H9 (cell line): ENCODE measurements at regions not wholly inside any gene's neighbourhood (a gene's known extent, or its start where the extent isn't known, plus 50 kb on each side); places are given as distances from the start of the nearest gene placed in this dataset.

Experiments
- DNase-seq: peaks from one replicate; pipeline ENCODE4 v3.0.0-alpha.2; 2017
- H2AFZ ChIP-seq: one replicate; pipeline ENCODE4 v1.6.1; 2013; ENCODE audit warnings: mild to moderate bottlenecking, low read length, control low read depth, moderate library complexity
- H2AK5ac ChIP-seq: 2 replicates; pipeline ENCODE4 v1.6.1; 2013; ENCODE audit warnings: low read length, control low read depth, mixed read lengths; ENCODE audit not compliant: insufficient read length
- H2BK120ac ChIP-seq: one replicate; pipeline ENCODE4 v1.6.1; 2013; ENCODE audit warnings: low read depth, mild to moderate bottlenecking, low read length, control low read depth, inconsistent platforms; ENCODE audit not compliant: poor library complexity, severe bottlenecking
- H2BK12ac ChIP-seq: 2 replicates; pipeline ENCODE4 v1.6.1; 2013; ENCODE audit warnings: low read length, control low read depth, mixed read lengths, low read depth; ENCODE audit not compliant: insufficient read length
- H2BK15ac ChIP-seq: 2 replicates; pipeline ENCODE4 v1.6.1; 2013; ENCODE audit warnings: low read depth, low read length, control low read depth
- H2BK20ac ChIP-seq: one replicate; pipeline ENCODE4 v1.6.1; 2013; ENCODE audit warnings: low read depth, mild to moderate bottlenecking, low read length, control low read depth, inconsistent platforms; ENCODE audit not compliant: poor library complexity, severe bottlenecking
- H2BK5ac ChIP-seq: 2 replicates; pipeline ENCODE4 v1.6.1; 2013; ENCODE audit warnings: low read length, control low read depth, mixed read lengths; ENCODE audit not compliant: insufficient read length
- H3K14ac ChIP-seq: 2 replicates; pipeline ENCODE4 v1.6.1; 2013; ENCODE audit warnings: low read length, control low read depth; ENCODE audit not compliant: insufficient read depth
- H3K18ac ChIP-seq: 2 replicates; pipeline ENCODE4 v1.6.1; 2013; ENCODE audit warnings: low read depth, mild to moderate bottlenecking, mixed read lengths, low read length, control low read depth; ENCODE audit not compliant: insufficient read length
- H3K23ac ChIP-seq: 2 replicates; pipeline ENCODE4 v1.6.1; 2013; ENCODE audit warnings: low read length, control low read depth, mixed read lengths, low read depth; ENCODE audit not compliant: insufficient read length
- H3K23me2 ChIP-seq: 2 replicates; pipeline ENCODE4 v1.6.1; 2013; ENCODE audit warnings: low read depth, mild to moderate bottlenecking, mixed read lengths, low read length, control low read depth; ENCODE audit not compliant: insufficient read length, poor library complexity, severe bottlenecking
- H3K27ac ChIP-seq: 2 replicates; pipeline ENCODE4 v1.5.1; 2013; ENCODE audit warnings: low read length, control low read depth, mixed read lengths, low read depth; ENCODE audit not compliant: insufficient read length
- H3K27me3 ChIP-seq: 2 replicates; pipeline ENCODE4 v1.6.1; 2013; ENCODE audit warnings: low read length, control low read depth, inconsistent platforms; ENCODE audit not compliant: insufficient read depth
- H3K4ac ChIP-seq: 2 replicates; pipeline ENCODE4 v1.6.1; 2013; ENCODE audit warnings: low read depth, mild to moderate bottlenecking, control low read depth, inconsistent platforms, low read length, moderate library complexity
- H3K4me1 ChIP-seq: 2 replicates; pipeline ENCODE4 v1.6.1; 2013; ENCODE audit warnings: low read length, control low read depth, inconsistent platforms; ENCODE audit not compliant: insufficient read depth
- H3K4me2 ChIP-seq: 2 replicates; pipeline ENCODE4 v1.6.1; 2013; ENCODE audit warnings: low read length, control low read depth, mixed read lengths; ENCODE audit not compliant: insufficient read length, insufficient read depth
- H3K56ac ChIP-seq: 2 replicates; pipeline ENCODE4 v1.6.1; 2013; ENCODE audit warnings: low read depth, mild to moderate bottlenecking, mixed read lengths, low read length, control low read depth; ENCODE audit not compliant: insufficient read length
- H3K79me1 ChIP-seq: 2 replicates; pipeline ENCODE4 v1.6.1; 2013; ENCODE audit warnings: low read depth, mild to moderate bottlenecking, moderate library complexity, low read length, control low read depth, inconsistent platforms; ENCODE audit not compliant: insufficient read depth, poor library complexity, severe bottlenecking
- H3K79me2 ChIP-seq: 2 replicates; pipeline ENCODE4 v1.6.1; 2013; ENCODE audit warnings: low read length, control low read depth, inconsistent platforms; ENCODE audit not compliant: insufficient read depth
- H3K9ac ChIP-seq: 2 replicates; pipeline ENCODE4 v1.6.1; 2013; ENCODE audit warnings: low read length, control low read depth, mixed read lengths; ENCODE audit not compliant: insufficient read length; ENCODE audit errors: extremely low read depth
- H3K9me3 ChIP-seq: one replicate; pipeline ENCODE4 v1.6.1; 2013; ENCODE audit warnings: low read depth, low read length, inconsistent platforms; ENCODE audit not compliant: control insufficient read depth
- H3T11ph ChIP-seq: one replicate; pipeline ENCODE4 v1.6.1; 2013; ENCODE audit warnings: mild to moderate bottlenecking, low read length, control low read depth, inconsistent platforms
- H4K20me1 ChIP-seq: one replicate; pipeline ENCODE4 v1.6.1; 2013; ENCODE audit not compliant: control insufficient read depth, insufficient read length, insufficient read depth
- H4K5ac ChIP-seq: 2 replicates; pipeline ENCODE4 v1.6.1; 2013; ENCODE audit warnings: low read depth, mild to moderate bottlenecking, mixed read lengths, low read length, control low read depth; ENCODE audit not compliant: insufficient read length
- H4K8ac ChIP-seq: replicated peaks from 2 replicates; pipeline ENCODE4 v1.6.1; 2013; ENCODE audit warnings: low read length, control low read depth, mixed read lengths, low read depth; ENCODE audit not compliant: insufficient read length
- H4K91ac ChIP-seq: 2 replicates; pipeline ENCODE4 v1.6.1; 2013; ENCODE audit warnings: low read depth, mild to moderate bottlenecking, moderate library complexity, mixed read lengths, low read length, control low read depth; ENCODE audit not compliant: insufficient read length
- H3K27ac Mint-ChIP-seq, 3 experiments: 2 replicates in 2 of 3; 3 replicates in 1 of 3; pipeline ENCODE4 v1.8.0; 2020 to 2021; ENCODE audit warnings: mixed read lengths in 3 of 3, mild to moderate bottlenecking in 1 of 3, moderate library complexity in 1 of 3
- H3K27me3 Mint-ChIP-seq: 2 replicates; pipeline ENCODE4 v1.8.0; 2021; ENCODE audit warnings: low read depth, mild to moderate bottlenecking, moderate library complexity, mixed read lengths
- H3K36me3 Mint-ChIP-seq, 3 experiments: 2 replicates in 2 of 3; 3 replicates in 1 of 3; pipeline ENCODE4 v1.8.0; 2020 to 2021; ENCODE audit warnings: low read depth in 3 of 3, mixed read lengths in 3 of 3; ENCODE audit not compliant: insufficient read depth in 1 of 3
- H3K4me1 Mint-ChIP-seq, 2 experiments: 2 replicates each; pipeline ENCODE4 v1.8.0; 2020; ENCODE audit warnings: mixed read lengths in 2 of 2
- H3K4me3 Mint-ChIP-seq, 2 experiments: 2 replicates in 1 of 2; 3 replicates in 1 of 2; pipeline ENCODE4 v1.8.0; 2020 to 2021; ENCODE audit warnings: mild to moderate bottlenecking in 2 of 2, mixed read lengths in 2 of 2, moderate library complexity in 1 of 2
- H3K9me3 Mint-ChIP-seq, 2 experiments: 2 replicates in 1 of 2; 3 replicates in 1 of 2; pipeline ENCODE4 v1.8.0; 2020; ENCODE audit warnings: mild to moderate bottlenecking in 2 of 2, mixed read lengths in 2 of 2, moderate library complexity in 1 of 2
- WGBS: extraction: QIAGEN DNeasy Blood & Tissue Kit; methylation state at CpG from one replicate; pipeline ENCODE4 v1.1.7; 2013; ENCODE audit warnings: missing lambda C conversion rate, low lambda C conversion rate, mixed read lengths; ENCODE audit not compliant: insufficient read length; ENCODE audit errors: extremely low coverage; 5-methylcytosine and 5-hydroxymethylcytosine counted together
- TF ChIP-seq, protein P1 (sequence below): fragments of 200-600 bp; sonication (generic); conservative IDR thresholded peaks from 3 replicates; pipeline ENCODE4 v1.8.0; 2021; ENCODE audit warnings: antibody characterized with exemption, mild to moderate bottlenecking

DNA sequence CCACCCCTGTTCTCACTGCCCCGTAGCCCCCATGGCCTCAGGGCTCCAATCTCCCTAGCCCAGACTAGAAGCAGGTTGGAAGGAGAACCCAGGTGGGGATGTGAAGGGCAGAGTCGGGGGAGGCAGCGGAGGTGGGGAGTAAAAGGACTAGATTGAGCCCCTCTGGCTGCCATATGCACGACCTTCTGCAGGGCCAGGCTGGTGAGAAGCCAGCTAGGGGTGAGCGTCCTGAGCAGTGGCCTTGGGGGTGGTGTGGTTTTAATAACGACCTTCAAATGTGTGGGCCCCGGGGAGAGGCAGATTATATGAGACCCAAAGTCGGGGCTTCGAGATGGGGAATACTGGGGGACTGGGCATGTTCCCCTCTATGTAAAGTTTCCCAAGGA, 139.5 kb downstream of the C9orf50 start:
- H3K27me3 Mint-ChIP-seq, result peaks cover 82% of the 10 kb centered on the region
- H3T11ph ChIP-seq, result no peak overlapping the region
- no peaks in the 10 kb centered on the region for H3K9me3 ChIP-seq
- peaks cover 32 to 44% of the 10 kb centered on the region in 2 experiments for H3K4me1 Mint-ChIP-seq
- H2BK5ac ChIP-seq, result no peak overlapping the region
- no peak overlapping the region for H3K18ac ChIP-seq
- no peaks in the 10 kb centered on the region for H3K79me1 ChIP-seq
- H2BK20ac ChIP-seq, result no peak overlapping the region
- H3K14ac ChIP-seq, result no peak overlapping the region
- TF ChIP-seq, protein P1, sequence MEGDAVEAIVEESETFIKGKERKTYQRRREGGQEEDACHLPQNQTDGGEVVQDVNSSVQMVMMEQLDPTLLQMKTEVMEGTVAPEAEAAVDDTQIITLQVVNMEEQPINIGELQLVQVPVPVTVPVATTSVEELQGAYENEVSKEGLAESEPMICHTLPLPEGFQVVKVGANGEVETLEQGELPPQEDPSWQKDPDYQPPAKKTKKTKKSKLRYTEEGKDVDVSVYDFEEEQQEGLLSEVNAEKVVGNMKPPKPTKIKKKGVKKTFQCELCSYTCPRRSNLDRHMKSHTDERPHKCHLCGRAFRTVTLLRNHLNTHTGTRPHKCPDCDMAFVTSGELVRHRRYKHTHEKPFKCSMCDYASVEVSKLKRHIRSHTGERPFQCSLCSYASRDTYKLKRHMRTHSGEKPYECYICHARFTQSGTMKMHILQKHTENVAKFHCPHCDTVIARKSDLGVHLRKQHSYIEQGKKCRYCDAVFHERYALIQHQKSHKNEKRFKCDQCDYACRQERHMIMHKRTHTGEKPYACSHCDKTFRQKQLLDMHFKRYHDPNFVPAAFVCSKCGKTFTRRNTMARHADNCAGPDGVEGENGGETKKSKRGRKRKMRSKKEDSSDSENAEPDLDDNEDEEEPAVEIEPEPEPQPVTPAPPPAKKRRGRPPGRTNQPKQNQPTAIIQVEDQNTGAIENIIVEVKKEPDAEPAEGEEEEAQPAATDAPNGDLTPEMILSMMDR, result no peak
- H3K23me2 ChIP-seq, result peaks cover 15% of the 10 kb centered on the region
- no peak overlapping the region for H3K27ac Mint-ChIP-seq
- H2AK5ac ChIP-seq, result no peak overlapping the region
- no peak overlapping the region for H3K27ac ChIP-seq
- no peak for DNase-seq
- H3K9ac ChIP-seq, result no peak overlapping the region
- H3K36me3 Mint-ChIP-seq, result no peaks in the 10 kb centered on the region; a peak in 1 of 7 replicates
- no peaks in the 10 kb centered on the region; a peak in 1 of 5 replicates for H3K9me3 Mint-ChIP-seq
- H3K4ac ChIP-seq, result no peak overlapping the region
- no peak overlapping the region for H2BK120ac ChIP-seq
- no peaks in the 10 kb centered on the region for H3K79me2 ChIP-seq
- H4K5ac ChIP-seq, result no peak overlapping the region
- no peak overlapping the region for H3K56ac ChIP-seq
- H4K91ac ChIP-seq, result no peak overlapping the region
- no peak overlapping the region for H3K23ac ChIP-seq
- no peak overlapping the region for H2AFZ ChIP-seq
- H4K8ac ChIP-seq, result no peak overlapping the region
- WGBS, result no CpG with 5 or more reads among the region's 9 CpGs
- H2BK12ac ChIP-seq, result no peak overlapping the region
- H2BK15ac ChIP-seq, result no peak overlapping the region
- H3K4me1 ChIP-seq, result no peaks in the 10 kb centered on the region
- H3K4me2 ChIP-seq, result no peak overlapping the region
- no peaks in the 10 kb centered on the region for H4K20me1 ChIP-seq
- peaks cover 12% of the 10 kb centered on the region; the same call in 1 of the 2 replicates for H3K27me3 ChIP-seq
- peak overlapping the region in 1 of 2 experiments; percentile 70; a peak in 3 of 5 replicates for H3K4me3 Mint-ChIP-seq
